Liver (tissue), 3 donors: ENCODE measurements at regions not wholly inside any gene's neighbourhood (a gene's known extent, or its start where the extent isn't known, plus 50 kb on each side); places are given as distances from the start of the nearest gene placed in this dataset.

Experiments
- GABPA ChIP-seq, 2 donors: IDR thresholded peaks in 1 of 2; conservative IDR thresholded peaks in 1 of 2; 2 replicates each; pipeline ENCODE4 v1.6.1; 2016; ENCODE audit warnings: antibody characterized with exemption in 2 of 2, mild to moderate bottlenecking in 1 of 2, moderate library complexity in 1 of 2
- RAD21 ChIP-seq, 2 donors: IDR thresholded peaks; 2 replicates each; pipeline ENCODE4 v1.6.1; 2016; ENCODE audit warnings: antibody characterized with exemption in 2 of 2, mild to moderate bottlenecking in 2 of 2
- RXRA ChIP-seq, 2 donors: IDR thresholded peaks; 2 replicates each; pipeline ENCODE4 v1.6.1; 2017 to 2018; ENCODE audit warnings: antibody characterized with exemption in 2 of 2, mild to moderate bottlenecking in 1 of 2
- SP1 ChIP-seq: IDR thresholded peaks from 2 replicates; pipeline ENCODE4 v1.6.1; 2018; ENCODE audit warnings: antibody characterized with exemption, mild to moderate bottlenecking
- TAF1 ChIP-seq: conservative IDR thresholded peaks from 2 replicates; pipeline ENCODE4 v1.6.1; 2016; ENCODE audit warnings: antibody characterized with exemption, mild to moderate bottlenecking
- TF ChIP-seq, protein P1 (sequence below): fragments of 150-350 bp; IDR thresholded peaks from 2 replicates; pipeline ENCODE4 v1.5.1; 2017; ENCODE audit warnings: improper control_type of control experiment, low read depth, low read length; ENCODE audit not compliant: missing input control
- TF ChIP-seq, protein P2 (sequence below): IDR thresholded peaks from 2 replicates; pipeline ENCODE4 v1.6.1; 2016; ENCODE audit warnings: antibody characterized with exemption, mild to moderate bottlenecking
- TF ChIP-seq, protein P3 (sequence below): IDR thresholded peaks from 2 replicates; pipeline ENCODE4 v1.6.1; 2016; ENCODE audit warnings: antibody characterized with exemption
- TF ChIP-seq, protein P4 (sequence below): IDR thresholded peaks from 2 replicates; pipeline ENCODE4 v1.6.1; 2016; ENCODE audit warnings: antibody characterized with exemption
- donor health status: healthy.
- donor health status: healthy.

DNA sequence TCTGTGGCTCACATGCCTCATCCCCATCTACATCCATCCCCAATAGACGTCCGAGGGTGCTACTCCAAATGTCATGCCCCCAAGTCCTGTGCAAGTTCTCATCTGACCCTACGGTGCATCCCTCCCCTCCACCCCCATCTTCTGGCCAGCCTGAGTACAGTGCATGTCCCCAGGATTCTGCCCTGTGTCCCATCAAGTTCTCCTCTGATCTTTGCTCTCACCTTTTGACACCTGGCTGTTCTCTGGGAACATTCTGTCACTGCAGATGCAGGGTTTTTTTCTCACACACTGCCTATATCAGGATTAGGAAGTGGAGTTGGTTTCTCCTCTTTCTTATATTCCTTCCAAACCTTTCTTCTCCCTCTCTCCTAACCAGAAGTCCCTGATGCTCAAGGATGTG is 377.2 kb downstream of the GADD45G start:
- no peak for TF ChIP-seq GABPA (IDR thresholded peaks at IDR 0.05 in 1 of 2, conservative IDR thresholded peaks at IDR 0.05 in 1 of 2)
- TF ChIP-seq, protein P1, sequence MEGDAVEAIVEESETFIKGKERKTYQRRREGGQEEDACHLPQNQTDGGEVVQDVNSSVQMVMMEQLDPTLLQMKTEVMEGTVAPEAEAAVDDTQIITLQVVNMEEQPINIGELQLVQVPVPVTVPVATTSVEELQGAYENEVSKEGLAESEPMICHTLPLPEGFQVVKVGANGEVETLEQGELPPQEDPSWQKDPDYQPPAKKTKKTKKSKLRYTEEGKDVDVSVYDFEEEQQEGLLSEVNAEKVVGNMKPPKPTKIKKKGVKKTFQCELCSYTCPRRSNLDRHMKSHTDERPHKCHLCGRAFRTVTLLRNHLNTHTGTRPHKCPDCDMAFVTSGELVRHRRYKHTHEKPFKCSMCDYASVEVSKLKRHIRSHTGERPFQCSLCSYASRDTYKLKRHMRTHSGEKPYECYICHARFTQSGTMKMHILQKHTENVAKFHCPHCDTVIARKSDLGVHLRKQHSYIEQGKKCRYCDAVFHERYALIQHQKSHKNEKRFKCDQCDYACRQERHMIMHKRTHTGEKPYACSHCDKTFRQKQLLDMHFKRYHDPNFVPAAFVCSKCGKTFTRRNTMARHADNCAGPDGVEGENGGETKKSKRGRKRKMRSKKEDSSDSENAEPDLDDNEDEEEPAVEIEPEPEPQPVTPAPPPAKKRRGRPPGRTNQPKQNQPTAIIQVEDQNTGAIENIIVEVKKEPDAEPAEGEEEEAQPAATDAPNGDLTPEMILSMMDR, result no peak
- TF ChIP-seq RAD21 (IDR thresholded peaks at IDR 0.05), result peak; percentile 22
- no peak for TF ChIP-seq TAF1
- TF ChIP-seq, protein P2, sequence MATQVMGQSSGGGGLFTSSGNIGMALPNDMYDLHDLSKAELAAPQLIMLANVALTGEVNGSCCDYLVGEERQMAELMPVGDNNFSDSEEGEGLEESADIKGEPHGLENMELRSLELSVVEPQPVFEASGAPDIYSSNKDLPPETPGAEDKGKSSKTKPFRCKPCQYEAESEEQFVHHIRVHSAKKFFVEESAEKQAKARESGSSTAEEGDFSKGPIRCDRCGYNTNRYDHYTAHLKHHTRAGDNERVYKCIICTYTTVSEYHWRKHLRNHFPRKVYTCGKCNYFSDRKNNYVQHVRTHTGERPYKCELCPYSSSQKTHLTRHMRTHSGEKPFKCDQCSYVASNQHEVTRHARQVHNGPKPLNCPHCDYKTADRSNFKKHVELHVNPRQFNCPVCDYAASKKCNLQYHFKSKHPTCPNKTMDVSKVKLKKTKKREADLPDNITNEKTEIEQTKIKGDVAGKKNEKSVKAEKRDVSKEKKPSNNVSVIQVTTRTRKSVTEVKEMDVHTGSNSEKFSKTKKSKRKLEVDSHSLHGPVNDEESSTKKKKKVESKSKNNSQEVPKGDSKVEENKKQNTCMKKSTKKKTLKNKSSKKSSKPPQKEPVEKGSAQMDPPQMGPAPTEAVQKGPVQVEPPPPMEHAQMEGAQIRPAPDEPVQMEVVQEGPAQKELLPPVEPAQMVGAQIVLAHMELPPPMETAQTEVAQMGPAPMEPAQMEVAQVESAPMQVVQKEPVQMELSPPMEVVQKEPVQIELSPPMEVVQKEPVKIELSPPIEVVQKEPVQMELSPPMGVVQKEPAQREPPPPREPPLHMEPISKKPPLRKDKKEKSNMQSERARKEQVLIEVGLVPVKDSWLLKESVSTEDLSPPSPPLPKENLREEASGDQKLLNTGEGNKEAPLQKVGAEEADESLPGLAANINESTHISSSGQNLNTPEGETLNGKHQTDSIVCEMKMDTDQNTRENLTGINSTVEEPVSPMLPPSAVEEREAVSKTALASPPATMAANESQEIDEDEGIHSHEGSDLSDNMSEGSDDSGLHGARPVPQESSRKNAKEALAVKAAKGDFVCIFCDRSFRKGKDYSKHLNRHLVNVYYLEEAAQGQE, result no peak
- TF ChIP-seq, protein P3, sequence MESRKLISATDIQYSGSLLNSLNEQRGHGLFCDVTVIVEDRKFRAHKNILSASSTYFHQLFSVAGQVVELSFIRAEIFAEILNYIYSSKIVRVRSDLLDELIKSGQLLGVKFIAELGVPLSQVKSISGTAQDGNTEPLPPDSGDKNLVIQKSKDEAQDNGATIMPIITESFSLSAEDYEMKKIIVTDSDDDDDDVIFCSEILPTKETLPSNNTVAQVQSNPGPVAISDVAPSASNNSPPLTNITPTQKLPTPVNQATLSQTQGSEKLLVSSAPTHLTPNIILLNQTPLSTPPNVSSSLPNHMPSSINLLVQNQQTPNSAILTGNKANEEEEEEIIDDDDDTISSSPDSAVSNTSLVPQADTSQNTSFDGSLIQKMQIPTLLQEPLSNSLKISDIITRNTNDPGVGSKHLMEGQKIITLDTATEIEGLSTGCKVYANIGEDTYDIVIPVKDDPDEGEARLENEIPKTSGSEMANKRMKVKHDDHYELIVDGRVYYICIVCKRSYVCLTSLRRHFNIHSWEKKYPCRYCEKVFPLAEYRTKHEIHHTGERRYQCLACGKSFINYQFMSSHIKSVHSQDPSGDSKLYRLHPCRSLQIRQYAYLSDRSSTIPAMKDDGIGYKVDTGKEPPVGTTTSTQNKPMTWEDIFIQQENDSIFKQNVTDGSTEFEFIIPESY, result no peak
- TF ChIP-seq, protein P4, sequence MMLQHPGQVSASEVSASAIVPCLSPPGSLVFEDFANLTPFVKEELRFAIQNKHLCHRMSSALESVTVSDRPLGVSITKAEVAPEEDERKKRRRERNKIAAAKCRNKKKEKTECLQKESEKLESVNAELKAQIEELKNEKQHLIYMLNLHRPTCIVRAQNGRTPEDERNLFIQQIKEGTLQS, result no peak
- no peak for TF ChIP-seq SP1
- TF ChIP-seq RXRA (IDR thresholded peaks at IDR 0.05), result peak; percentile 15 to 61
